T-cell (primary cell): ENCODE measurements at regions not wholly inside any gene's neighbourhood (a gene's known extent, or its start where the extent isn't known, plus 50 kb on each side); places are given as distances from the start of the nearest gene placed in this dataset.
"Not testable (repeated sequence)": the region's sequence is repeated elsewhere in the genome, so short reads cannot be mapped to it uniquely, and the experiment has no call there.

Experiments
- ATAC-seq, 4 experiments: fragments of 200-7000 bp in 3 of 4; fragments of 150-1000 bp in 1 of 4; cut with Tn5 transposase; replicated peaks in 1 of 4; 1 replicate in 3 of 4; 2 replicates in 1 of 4; pipeline ENCODE4 v1.10.0; 2021; ENCODE audit warnings: moderate library complexity in 3 of 4, mild to moderate bottlenecking in 2 of 4, moderate number of reproducible peaks in 1 of 4
- CTCF ChIA-PET, 2 donors: fragments of 300-600 bp; sonication (Branson Sonifier 250); formaldehyde crosslinking; loops; one replicate each; lab custom pipeline; 2022; ENCODE audit warnings: antibody characterized with exemption in 2 of 2; lab: Charles Lee
- POLR2A ChIA-PET, 2 donors: fragments of 300-600 bp; sonication (Branson Sonifier 250); formaldehyde crosslinking; loops; one replicate each; lab custom pipeline; 2022; ENCODE audit warnings: antibody characterized with exemption in 2 of 2; lab: Charles Lee
- DNase-seq, 35 experiments: peaks; one replicate each; pipeline versions ENCODE4 v3.0.0 to v3.0.0-alpha.2; 2013 to 2023
- H3K27ac ChIP-seq: one replicate; pipeline ENCODE4 v1.5.1; 2013; ENCODE audit warnings: low read length
- H3K27me3 ChIP-seq, 2 experiments: replicated peaks in 1 of 2; 1 replicate in 1 of 2; 2 replicates in 1 of 2; pipeline versions ENCODE4 v1.6.1 to v1.7.0; 2013; ENCODE audit warnings: low read length in 1 of 2, mixed read lengths in 1 of 2; ENCODE audit not compliant: control insufficient read depth in 2 of 2, insufficient read depth in 2 of 2; ENCODE audit errors: extremely low read depth in 1 of 2
- H3K36me3 ChIP-seq, 2 donors: 1 replicate in 1 of 2; 2 replicates in 1 of 2; pipeline versions ENCODE4 v1.6.1 to v1.7.0; 2013; ENCODE audit warnings: low read length in 1 of 2; ENCODE audit not compliant: control insufficient read depth in 2 of 2, insufficient read depth in 1 of 2; ENCODE audit errors: extremely low read depth in 1 of 2
- H3K4me1 ChIP-seq, 2 experiments: 1 replicate in 1 of 2; 2 replicates in 1 of 2; pipeline versions ENCODE4 v1.6.1 to v1.7.0; 2013; ENCODE audit warnings: low read length in 2 of 2, mixed read lengths in 1 of 2; ENCODE audit not compliant: insufficient read depth in 2 of 2, control insufficient read depth in 1 of 2; ENCODE audit errors: extremely low read depth in 1 of 2
- H3K4me3 ChIP-seq, 2 donors: 1 replicate in 1 of 2; 2 replicates in 1 of 2; pipeline versions ENCODE4 v1.5.1 to v1.7.0; 2013; ENCODE audit warnings: mild to moderate bottlenecking in 2 of 2, low read length in 1 of 2, moderate library complexity in 1 of 2; ENCODE audit not compliant: control insufficient read depth in 1 of 2; ENCODE audit errors: extremely low read depth in 1 of 2
- H3K9me3 ChIP-seq: 2 replicates; pipeline ENCODE4 v1.7.0; 2013
- H3K27ac Mint-ChIP-seq, 2 donors: one replicate each; pipeline ENCODE4 v1.8.0; 2020 to 2021; ENCODE audit warnings: mild to moderate bottlenecking in 2 of 2, mixed read lengths in 2 of 2
- H3K27me3 Mint-ChIP-seq, 2 donors: one replicate each; pipeline ENCODE4 v1.8.0; 2021 to 2022; ENCODE audit warnings: mixed read lengths in 2 of 2
- H3K36me3 Mint-ChIP-seq: one replicate; pipeline ENCODE4 v1.8.0; 2021; ENCODE audit warnings: mixed read lengths
- H3K4me1 Mint-ChIP-seq, 3 donors: one replicate each; pipeline ENCODE4 v1.8.0; 2020 to 2022; ENCODE audit warnings: mixed read lengths in 3 of 3, mild to moderate bottlenecking in 1 of 3
- H3K4me3 Mint-ChIP-seq, 3 donors: one replicate each; pipeline ENCODE4 v1.8.0; 2020 to 2022; ENCODE audit warnings: mild to moderate bottlenecking in 3 of 3, mixed read lengths in 3 of 3, moderate library complexity in 3 of 3
- H3K9me3 Mint-ChIP-seq, 3 donors: one replicate each; pipeline ENCODE4 v1.8.0; 2020 to 2022; ENCODE audit warnings: mixed read lengths in 3 of 3
- WGBS: methylation state at CpG from one replicate; pipeline ENCODE4 v1.1.5; 2013; ENCODE audit warnings: missing lambda C conversion rate; ENCODE audit not compliant: insufficient coverage; 5-methylcytosine and 5-hydroxymethylcytosine counted together

- POLR2A ChIA-PET = interaction anchor here in 1 of 2 donors (0.6 kb wide), 1 partner anchor 675 kb away, joined by 15 read pairs; no protein-coding TSS in a partner anchor
- peak in 3 of 4 experiments; percentile 5 to 9 (median 5) for ATAC-seq
- Mint-ChIP-seq H3K27ac (peak overlapping the region; percentile 94 to 96), H3K4me3 (peak overlapping the region; percentile 94 to 98 (median 98)), H3K4me1 (peaks cover 33 to 40% (median 35%) of the 10 kb centered on the region in 3 donors)
- H3K9me3 ChIP-seq, H3K27me3 Mint-ChIP-seq, CTCF ChIA-PET, H3K9me3 Mint-ChIP-seq, H3K36me3 ChIP-seq, H3K27ac ChIP-seq, H3K36me3 Mint-ChIP-seq, H3K27me3 ChIP-seq: not testable (repeated sequence)
- 4% methylated on average over 30 of the region's 62 CpGs for WGBS
- H3K4me1 ChIP-seq = peaks cover 11 to 13% of the 10 kb centered on the region in 2 experiments
- H3K4me3 ChIP-seq = peak overlapping the region; percentile 60 to 71
- peak in 13 of 35 experiments; percentile 9 to 59 (median 31) for DNase-seq
Observed at GRCh38 chr17:45585794-45586650, 95.5 kb upstream of the PLEKHM1 start.

- H3K36me3 ChIP-seq, H3K27ac ChIP-seq, H3K36me3 Mint-ChIP-seq, H3K4me3 ChIP-seq, H3K27me3 ChIP-seq, H3K27me3 Mint-ChIP-seq, ATAC-seq, H3K9me3 Mint-ChIP-seq, DNase-seq, H3K9me3 ChIP-seq, CTCF ChIA-PET, POLR2A ChIA-PET: not testable (repeated sequence)
- Mint-ChIP-seq H3K27ac (peak overlapping the region in 1 of 2 donors; percentile 52), H3K4me3 (peak overlapping the region in 2 of 3 donors; percentile 43 to 50), H3K4me1 (peaks cover 27 to 34% (median 29%) of the 10 kb centered on the region in 3 donors)
- 100% methylated on average over 1 of the region's 6 CpGs for WGBS
- H3K4me1 ChIP-seq = peaks cover 11 to 13% of the 10 kb centered on the region in 2 experiments
Observed at GRCh38 chr17:45586651-45586934, 96.1 kb upstream of the PLEKHM1 start.

- H3K36me3 Mint-ChIP-seq, H3K4me1 ChIP-seq, H3K27ac Mint-ChIP-seq, H3K4me3 Mint-ChIP-seq, POLR2A ChIA-PET, H3K4me3 ChIP-seq, H3K9me3 Mint-ChIP-seq, H3K9me3 ChIP-seq, H3K4me1 Mint-ChIP-seq, H3K27ac ChIP-seq, H3K36me3 ChIP-seq, CTCF ChIA-PET: not testable (repeated sequence)
- DNase-seq (peak in 33 of 35 experiments; percentile 37 to 84 (median 66)), ATAC-seq (peak; percentile 60 to 93 (median 88))
- H3K27me3 Mint-ChIP-seq = peaks cover 4 to 14% of the 10 kb centered on the region in 2 donors
- WGBS = 0% methylated on average over 2 of the region's 6 CpGs
- H3K27me3 ChIP-seq = peaks cover 2 to 11% of the 10 kb centered on the region in 2 experiments
Observed at GRCh38 chr17:45592433-45592923, 102.0 kb upstream of the PLEKHM1 start.

GRCh38 chr17:45596347-45596746 is 105.8 kb upstream of the PLEKHM1 start:
- not testable (repeated sequence) for H3K9me3 Mint-ChIP-seq

GRCh38 chr17:45600052-45601012 is 109.8 kb upstream of the PLEKHM1 start:
- H3K36me3 Mint-ChIP-seq, H3K4me1 ChIP-seq, H3K27ac ChIP-seq, POLR2A ChIA-PET, H3K4me1 Mint-ChIP-seq, H3K27ac Mint-ChIP-seq, H3K9me3 ChIP-seq, CTCF ChIA-PET, H3K4me3 ChIP-seq, H3K9me3 Mint-ChIP-seq, H3K36me3 ChIP-seq, H3K27me3 ChIP-seq, H3K27me3 Mint-ChIP-seq: not testable (repeated sequence)
- WGBS = no CpG with 5 or more reads among the region's 21 CpGs
- ATAC-seq (peak; percentile 67 to 85 (median 78)), DNase-seq (peak in 2 of 35 experiments; percentile 17 to 23)
- peak overlapping the region in 1 of 3 donors; percentile 53 for H3K4me3 Mint-ChIP-seq

More at GRCh38 chr17:45596347-45596746, 105.8 kb upstream of the PLEKHM1 start:
- H3K4me1 ChIP-seq, H3K4me3 ChIP-seq, ATAC-seq, H3K9me3 ChIP-seq, H3K4me3 Mint-ChIP-seq, CTCF ChIA-PET, DNase-seq, H3K4me1 Mint-ChIP-seq, H3K36me3 Mint-ChIP-seq, H3K27ac Mint-ChIP-seq, H3K27ac ChIP-seq, H3K36me3 ChIP-seq, POLR2A ChIA-PET: not testable (repeated sequence)
- peaks cover 0 to 16% of the 10 kb centered on the region in 2 donors for H3K27me3 Mint-ChIP-seq
- H3K27me3 ChIP-seq = peaks cover 2 to 11% of the 10 kb centered on the region in 2 experiments
- 100% methylated on average over 2 of the region's 4 CpGs for WGBS

- H3K27me3 Mint-ChIP-seq = not testable (repeated sequence)
Observed at GRCh38 chr17:45601013-45601412, 110.5 kb upstream of the PLEKHM1 start.

More at GRCh38 chr17:45601013-45601412, 110.5 kb upstream of the PLEKHM1 start:
- H3K36me3 Mint-ChIP-seq, H3K4me1 ChIP-seq, H3K27ac ChIP-seq, H3K9me3 Mint-ChIP-seq, H3K36me3 ChIP-seq, H3K27me3 ChIP-seq, H3K4me3 Mint-ChIP-seq, H3K27ac Mint-ChIP-seq, CTCF ChIA-PET, DNase-seq, H3K4me1 Mint-ChIP-seq, H3K4me3 ChIP-seq, H3K9me3 ChIP-seq, POLR2A ChIA-PET: not testable (repeated sequence)
- no CpG with 5 or more reads among the region's 18 CpGs for WGBS
- peak in 1 of 4 experiments; percentile 12 for ATAC-seq
